ENCODE measurements at regions not wholly inside any gene's neighbourhood (a gene's known extent, or its start where the extent isn't known, plus 50 kb on each side); places are given as distances from the start of the nearest gene placed in this dataset.

- no peaks in the 10 kb centered on the region for H3K36me3 Mint-ChIP-seq (ENCODE audit: low read depth)
- no peak for ATAC-seq
- no peak for DNase-seq (ENCODE audit: low spot score)
- no peaks in the 10 kb centered on the region for H3K79me2 ChIP-seq (replicated peaks; ENCODE audit: insufficient read depth)
- H3K9me2 ChIP-seq (ENCODE audit: insufficient read depth): 0 out of 2 replicates have a peak, but pooled peaks cover 3% of the 10 kb centered on the region
- H3K4me1 Mint-ChIP-seq: no peaks in the 10 kb centered on the region
- H3K27ac Mint-ChIP-seq: no peak overlapping the region
- no peaks in the 10 kb centered on the region for H3K4me1 ChIP-seq (ENCODE audit: insufficient read depth)
- no peaks in the 10 kb centered on the region for H3F3A ChIP-seq (replicated peaks; ENCODE audit: low read depth)
- no peak overlapping the region for H3K4me3 ChIP-seq
- no peaks in the 10 kb centered on the region for H3K9me3 Mint-ChIP-seq
- 0 out of 2 replicates have a peak overlapping the region, but pooled peaks have one; percentile 80 for H2AFZ ChIP-seq
- TF ChIP-seq STAT1 (IDR thresholded peaks at IDR 0.05; ENCODE audit: unreplicated experiment) (no peak), CREB1 (CRISPR knock-in tag; IDR thresholded peaks at IDR 0.05; ENCODE audit: low read depth) (no peak), EZH2 (IDR thresholded peaks at IDR 0.05; ENCODE audit: low read depth, unreplicated experiment) (no peak), ZNF114 (CRISPR knock-in tag; IDR thresholded peaks at IDR 0.05) (no peak), EZH2phosphoT487 (IDR thresholded peaks at IDR 0.05; ENCODE audit: unreplicated experiment) (no peak), JUNB (IDR thresholded peaks at IDR 0.05; ENCODE audit: unreplicated experiment) (no peak), POLR2AphosphoS5 (IDR thresholded peaks at IDR 0.05; ENCODE audit: low read depth) (no peak), ZNF331 (CRISPR knock-in tag; IDR thresholded peaks at IDR 0.05; ENCODE audit: low read depth) (no peak), ETS1 (IDR thresholded peaks at IDR 0.05) (no peak), NANOG (IDR thresholded peaks at IDR 0.05; ENCODE audit: borderline replicate concordance) (no peak), ZNF462 (CRISPR knock-in tag; IDR thresholded peaks at IDR 0.05) (no peak)
- TF ChIP-seq, protein P1, sequence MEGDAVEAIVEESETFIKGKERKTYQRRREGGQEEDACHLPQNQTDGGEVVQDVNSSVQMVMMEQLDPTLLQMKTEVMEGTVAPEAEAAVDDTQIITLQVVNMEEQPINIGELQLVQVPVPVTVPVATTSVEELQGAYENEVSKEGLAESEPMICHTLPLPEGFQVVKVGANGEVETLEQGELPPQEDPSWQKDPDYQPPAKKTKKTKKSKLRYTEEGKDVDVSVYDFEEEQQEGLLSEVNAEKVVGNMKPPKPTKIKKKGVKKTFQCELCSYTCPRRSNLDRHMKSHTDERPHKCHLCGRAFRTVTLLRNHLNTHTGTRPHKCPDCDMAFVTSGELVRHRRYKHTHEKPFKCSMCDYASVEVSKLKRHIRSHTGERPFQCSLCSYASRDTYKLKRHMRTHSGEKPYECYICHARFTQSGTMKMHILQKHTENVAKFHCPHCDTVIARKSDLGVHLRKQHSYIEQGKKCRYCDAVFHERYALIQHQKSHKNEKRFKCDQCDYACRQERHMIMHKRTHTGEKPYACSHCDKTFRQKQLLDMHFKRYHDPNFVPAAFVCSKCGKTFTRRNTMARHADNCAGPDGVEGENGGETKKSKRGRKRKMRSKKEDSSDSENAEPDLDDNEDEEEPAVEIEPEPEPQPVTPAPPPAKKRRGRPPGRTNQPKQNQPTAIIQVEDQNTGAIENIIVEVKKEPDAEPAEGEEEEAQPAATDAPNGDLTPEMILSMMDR (conservative IDR thresholded peaks at IDR 0.05; ENCODE audit: low read depth in 2 of 2): no peak
- TF ChIP-seq, protein P2, sequence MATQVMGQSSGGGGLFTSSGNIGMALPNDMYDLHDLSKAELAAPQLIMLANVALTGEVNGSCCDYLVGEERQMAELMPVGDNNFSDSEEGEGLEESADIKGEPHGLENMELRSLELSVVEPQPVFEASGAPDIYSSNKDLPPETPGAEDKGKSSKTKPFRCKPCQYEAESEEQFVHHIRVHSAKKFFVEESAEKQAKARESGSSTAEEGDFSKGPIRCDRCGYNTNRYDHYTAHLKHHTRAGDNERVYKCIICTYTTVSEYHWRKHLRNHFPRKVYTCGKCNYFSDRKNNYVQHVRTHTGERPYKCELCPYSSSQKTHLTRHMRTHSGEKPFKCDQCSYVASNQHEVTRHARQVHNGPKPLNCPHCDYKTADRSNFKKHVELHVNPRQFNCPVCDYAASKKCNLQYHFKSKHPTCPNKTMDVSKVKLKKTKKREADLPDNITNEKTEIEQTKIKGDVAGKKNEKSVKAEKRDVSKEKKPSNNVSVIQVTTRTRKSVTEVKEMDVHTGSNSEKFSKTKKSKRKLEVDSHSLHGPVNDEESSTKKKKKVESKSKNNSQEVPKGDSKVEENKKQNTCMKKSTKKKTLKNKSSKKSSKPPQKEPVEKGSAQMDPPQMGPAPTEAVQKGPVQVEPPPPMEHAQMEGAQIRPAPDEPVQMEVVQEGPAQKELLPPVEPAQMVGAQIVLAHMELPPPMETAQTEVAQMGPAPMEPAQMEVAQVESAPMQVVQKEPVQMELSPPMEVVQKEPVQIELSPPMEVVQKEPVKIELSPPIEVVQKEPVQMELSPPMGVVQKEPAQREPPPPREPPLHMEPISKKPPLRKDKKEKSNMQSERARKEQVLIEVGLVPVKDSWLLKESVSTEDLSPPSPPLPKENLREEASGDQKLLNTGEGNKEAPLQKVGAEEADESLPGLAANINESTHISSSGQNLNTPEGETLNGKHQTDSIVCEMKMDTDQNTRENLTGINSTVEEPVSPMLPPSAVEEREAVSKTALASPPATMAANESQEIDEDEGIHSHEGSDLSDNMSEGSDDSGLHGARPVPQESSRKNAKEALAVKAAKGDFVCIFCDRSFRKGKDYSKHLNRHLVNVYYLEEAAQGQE (IDR thresholded peaks at IDR 0.05; ENCODE audit: unreplicated experiment): no peak
- H3K4me2 ChIP-seq: no peak overlapping the region
- no peak overlapping the region for H3K27ac ChIP-seq (ENCODE audit: low read depth)
- no peaks in the 10 kb centered on the region for H3K36me3 ChIP-seq (ENCODE audit: insufficient read depth)
- H4K20me1 ChIP-seq (replicated peaks; ENCODE audit: insufficient read depth): no peaks in the 10 kb centered on the region
- no peak overlapping the region for H3K4me3 Mint-ChIP-seq
- no peaks in the 10 kb centered on the region for H3K27me3 ChIP-seq (ENCODE audit: insufficient read depth)
- peaks cover 1% of the 10 kb centered on the region for H3K27me3 Mint-ChIP-seq (ENCODE audit: insufficient read depth, low read depth, poor library complexity)
These were observed 51.3 kb upstream of the CXADR start for GRCh38 chr21:17461582-17461981.

All from GM23338 (cell line).